Putamen (tissue), 1 donor: ENCODE measurements at regions not wholly inside any gene's neighbourhood (a gene's known extent, or its start where the extent isn't known, plus 50 kb on each side); places are given as distances from the start of the nearest gene placed in this dataset.
A peak's percentile ranks its signal among the peaks of the same experiment; 100 is the strongest.
"Not testable (repeated sequence)": the region's sequence is repeated elsewhere in the genome, so short reads cannot be mapped to it uniquely, and the experiment has no call there.

Source experiments
- DNase-seq: peaks from one replicate; pipeline ENCODE4 v3.0.0-alpha.2; 2016; ENCODE audit warnings: low spot score

GRCh38 chr9:126057121-126057825 is 269.4 kb upstream of the MVB12B start:
- no peak for DNase-seq

- DNase-seq = no peak
Observed at GRCh38 chr9:126058011-126058531, 268.6 kb upstream of the MVB12B start.

GRCh38 chr9:126058591-126058990 is 268.0 kb upstream of the MVB12B start:
- DNase-seq = no peak

- DNase-seq = no peak
Observed at GRCh38 chr9:126061575-126061974, 265.1 kb upstream of the MVB12B start.

GRCh38 chr9:126062158-126062886 is 264.3 kb upstream of the MVB12B start:
- DNase-seq = no peak

- DNase-seq = no peak
Observed at GRCh38 chr9:126063326-126063725, 263.3 kb upstream of the MVB12B start.

- DNase-seq = no peak
Observed at GRCh38 chr9:126066131-126066530, 260.5 kb upstream of the MVB12B start.

- DNase-seq = no peak
Observed at GRCh38 chr9:126067031-126067734, 259.4 kb upstream of the MVB12B start.

GRCh38 chr9:126068534-126069230 is 257.9 kb upstream of the MVB12B start:
- DNase-seq = no peak

- DNase-seq = no peak
Observed at GRCh38 chr9:126069400-126069955, 257.2 kb upstream of the MVB12B start.

GRCh38 chr9:126070058-126070655 is 256.5 kb upstream of the MVB12B start:
- no peak for DNase-seq

- DNase-seq = no peak
Observed at GRCh38 chr9:126071076-126071750, 255.4 kb upstream of the MVB12B start.

GRCh38 chr9:126077656-126078055 is 249.0 kb upstream of the MVB12B start:
- DNase-seq = not testable (repeated sequence)

- DNase-seq = no peak
Observed at GRCh38 chr9:126080641-126081040, 246.0 kb upstream of the MVB12B start.

GRCh38 chr9:126081746-126082145 is 244.9 kb upstream of the MVB12B start:
- DNase-seq = no peak

- DNase-seq = no peak
Observed at GRCh38 chr9:126084008-126084407, 242.6 kb upstream of the MVB12B start.

- no peak for DNase-seq
Observed at GRCh38 chr9:126084696-126085095, 241.9 kb upstream of the MVB12B start.

- DNase-seq = no peak
Observed at GRCh38 chr9:126085170-126085569, 241.5 kb upstream of the MVB12B start.

- peak; percentile 34 for DNase-seq
Observed at GRCh38 chr9:126088336-126088735, 238.3 kb upstream of the MVB12B start.

- no peak for DNase-seq
Observed at GRCh38 chr9:126089789-126090188, 236.8 kb upstream of the MVB12B start.

- no peak for DNase-seq
Observed at GRCh38 chr9:126093771-126094170, 232.9 kb upstream of the MVB12B start.
